BJ (cell line): ENCODE measurements at regions not wholly inside any gene's neighbourhood (a gene's known extent, or its start where the extent isn't known, plus 50 kb on each side); places are given as distances from the start of the nearest gene placed in this dataset.

Experiments
- CTCF ChIA-PET: fragments of 350-600 bp; formaldehyde crosslinking; extraction: SDS; loops from one replicate; lab custom pipeline; 2021; ENCODE audit warnings: antibody characterized with exemption, inconsistent platforms; lab: Yijun Ruan, JAX
- POLR2A ChIA-PET: fragments of 300-600 bp; sonication (Branson Sonifier 250); formaldehyde crosslinking; extraction: SDS; loops from one replicate; lab custom pipeline; 2021; ENCODE audit warnings: antibody characterized with exemption; lab: Charles Lee
- DNase-seq: peaks from one replicate; pipeline ENCODE4 v3.0.0-alpha.2; 2011; ENCODE audit warnings: low read depth
- H3K27me3 ChIP-seq: 2 replicates; pipeline ENCODE4 v1.6.0; 2011; ENCODE audit warnings: low read length; ENCODE audit not compliant: control insufficient read depth, insufficient read depth
- H3K36me3 ChIP-seq: 2 replicates; pipeline ENCODE4 v1.5.1; 2011; ENCODE audit warnings: low read length; ENCODE audit not compliant: control insufficient read depth, insufficient read depth
- H3K4me3 ChIP-seq: 2 replicates; pipeline ENCODE4 v1.5.1; 2011; ENCODE audit warnings: low read depth, mild to moderate bottlenecking, control low read depth, low read length
- CTCF ChIP-seq: IDR thresholded peaks from 2 replicates; pipeline ENCODE4 v1.5.1; 2011; ENCODE audit warnings: low read depth, mild to moderate bottlenecking, control low read depth, inconsistent platforms, low read length, moderate library complexity; ENCODE audit not compliant: insufficient read depth

GRCh38 chr13:95357875-95358274 is 56.6 kb upstream of the ABCC4 start:
- CTCF ChIA-PET, result interaction anchor here (1.5 kb wide), 1 partner anchor 11 kb away, joined by 4 read pairs; no protein-coding TSS in a partner anchor
- POLR2A ChIA-PET, result no interaction called here
- H3K36me3 ChIP-seq, result no peaks in the 10 kb centered on the region
- no peak for DNase-seq
- TF ChIP-seq CTCF, result no peak
- H3K27me3 ChIP-seq, result no peaks in the 10 kb centered on the region
- H3K4me3 ChIP-seq, result no peak overlapping the region

GRCh38 chr13:95360052-95360451 is 58.8 kb upstream of the ABCC4 start:
- Histone ChIP-seq H3K36me3 (no peaks in the 10 kb centered on the region), H3K27me3 (no peaks in the 10 kb centered on the region), H3K4me3 (no peak overlapping the region)
- ChIA-PET CTCF (no interaction called here), POLR2A (no interaction called here)
- TF ChIP-seq CTCF, result no peak
- no peak for DNase-seq

DNA sequence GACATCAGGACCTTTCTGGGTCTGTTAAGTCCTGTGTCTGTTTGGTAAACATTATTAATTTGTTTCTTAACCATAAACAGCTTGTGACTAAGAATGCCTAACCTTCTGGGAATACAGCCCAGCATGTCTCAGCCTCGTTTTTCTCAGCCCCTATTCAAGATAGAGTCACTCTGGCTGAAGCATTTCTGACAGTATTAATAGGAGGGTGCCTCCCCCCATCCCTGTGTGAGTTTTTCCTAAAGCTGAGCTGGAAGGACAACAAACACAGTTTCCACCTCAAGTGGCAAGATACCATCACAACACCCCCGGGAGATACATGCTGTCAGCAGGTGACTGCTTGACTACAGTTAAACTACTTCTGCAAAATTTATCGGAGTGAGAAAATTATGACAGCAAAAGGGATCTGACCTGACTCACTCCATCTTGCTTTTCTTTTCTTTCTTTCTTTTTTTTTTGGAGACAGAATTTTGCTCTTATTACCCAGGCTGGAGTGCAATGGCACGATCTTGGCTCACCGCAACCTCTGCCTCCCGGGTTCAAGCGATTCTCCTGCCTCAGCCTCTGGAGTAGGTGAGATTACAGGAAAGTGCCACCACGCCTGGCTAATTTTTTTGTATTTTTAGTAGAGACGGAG is 59.3 kb upstream of the ABCC4 start:
- no peak for TF ChIP-seq CTCF
- Histone ChIP-seq H3K4me3 (no peak overlapping the region), H3K36me3 (no peaks in the 10 kb centered on the region), H3K27me3 (no peaks in the 10 kb centered on the region)
- no peak for DNase-seq
- ChIA-PET CTCF (no interaction called here), POLR2A (no interaction called here)

- TF ChIP-seq CTCF, result no peak
- H3K4me3 ChIP-seq, result no peak overlapping the region
- H3K36me3 ChIP-seq, result no peaks in the 10 kb centered on the region
- H3K27me3 ChIP-seq, result no peaks in the 10 kb centered on the region
- POLR2A ChIA-PET, result no interaction called here
- no peak for DNase-seq
- CTCF ChIA-PET, result interaction anchor here (0.6 to 1.3 kb wide), 3 partner anchors 16 to 43 kb away, joined by 3 to 5 read pairs (median 3); no protein-coding TSS in a partner anchor
Observed at GRCh38 chr13:95361686-95362085, 60.4 kb upstream of the ABCC4 start.

GRCh38 chr13:95362666-95363065 is 61.4 kb upstream of the ABCC4 start:
- H3K36me3 ChIP-seq, result no peaks in the 10 kb centered on the region
- POLR2A ChIA-PET, result no interaction called here
- no peak for TF ChIP-seq CTCF
- CTCF ChIA-PET, result interaction anchor here (0.6 kb wide), 1 partner anchor 546 kb away, joined by 3 read pairs; no protein-coding TSS in a partner anchor
- no peak for DNase-seq
- H3K4me3 ChIP-seq, result no peak overlapping the region
- H3K27me3 ChIP-seq, result no peaks in the 10 kb centered on the region
